ENCODE measurements at regions not wholly inside any gene's neighbourhood (a gene's known extent, or its start where the extent isn't known, plus 50 kb on each side); places are given as distances from the start of the nearest gene placed in this dataset.

DNA sequence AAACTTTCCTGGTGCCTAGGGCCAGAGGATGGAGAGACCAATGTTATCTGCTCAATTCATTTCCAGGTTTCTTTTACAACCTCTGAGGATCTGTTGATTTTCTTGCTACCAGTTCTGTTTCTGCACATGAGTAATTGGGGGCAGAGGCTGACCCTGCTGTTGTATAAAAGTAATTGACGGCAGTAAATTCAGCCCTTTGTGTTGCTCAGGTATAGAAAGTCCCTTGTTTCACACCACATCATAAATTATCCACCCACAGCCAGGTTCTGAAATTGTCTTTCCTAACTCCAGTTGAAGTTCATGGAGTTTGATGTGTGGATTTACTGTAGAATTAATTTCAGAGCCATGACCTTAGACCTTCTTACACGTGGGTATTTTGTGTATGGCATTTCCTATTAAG is 107.4 kb upstream of the GRIK2 start:
- DNase-seq (ENCODE audit: insufficient read length, low spot score) (no peak), FAIRE-seq (no peak)

DNA sequence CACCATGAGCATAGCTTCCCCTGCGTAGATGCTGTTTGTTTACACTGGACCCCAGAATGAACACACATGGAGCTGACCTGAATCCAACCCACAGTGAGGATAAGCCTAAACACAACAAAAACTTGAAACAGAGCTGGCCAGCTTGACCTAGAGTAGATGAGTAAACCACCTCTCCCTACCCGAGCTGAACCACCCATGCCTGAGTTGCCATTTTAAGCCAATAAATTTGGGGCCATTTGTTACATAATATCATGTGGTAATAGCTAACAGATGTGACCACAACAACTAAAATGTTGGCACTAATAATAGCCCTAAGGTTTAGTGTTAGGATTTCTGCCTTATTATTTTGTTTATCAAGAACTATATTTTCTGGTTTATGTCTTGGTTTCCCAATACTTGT is 103.2 kb upstream of the GRIK2 start:
- FAIRE-seq (no peak), DNase-seq (ENCODE audit: insufficient read length, low spot score) (no peak)

GRCh38 chr6:101294051-101294638 is 99.4 kb upstream of the GRIK2 start:
- FAIRE-seq, result no peak

DNA sequence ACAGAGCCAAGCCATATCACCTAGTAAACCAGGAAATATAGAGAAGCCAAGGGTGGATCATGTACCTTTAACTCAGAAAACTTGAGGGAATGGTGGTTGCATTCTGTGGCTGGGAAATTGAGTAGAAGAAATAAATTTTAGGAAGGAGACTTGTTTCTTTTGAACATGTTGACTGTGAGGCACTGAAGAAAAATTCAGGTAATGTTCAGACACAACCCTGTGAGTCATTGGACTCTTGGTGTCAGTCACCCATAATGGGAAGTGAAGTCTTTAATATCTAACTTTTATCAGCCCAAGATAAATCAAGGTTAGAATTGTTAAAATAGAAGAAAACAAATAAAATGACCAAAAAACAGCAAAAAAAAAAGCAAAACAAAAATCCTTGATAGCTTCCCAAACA is 98.8 kb upstream of the GRIK2 start:
- DNase-seq (ENCODE audit: insufficient read length, low spot score), result no peak
- FAIRE-seq, result no peak

More at GRCh38 chr6:101294051-101294638, 99.4 kb upstream of the GRIK2 start:
- no peak for DNase-seq (ENCODE audit: insufficient read length, low spot score)

DNA sequence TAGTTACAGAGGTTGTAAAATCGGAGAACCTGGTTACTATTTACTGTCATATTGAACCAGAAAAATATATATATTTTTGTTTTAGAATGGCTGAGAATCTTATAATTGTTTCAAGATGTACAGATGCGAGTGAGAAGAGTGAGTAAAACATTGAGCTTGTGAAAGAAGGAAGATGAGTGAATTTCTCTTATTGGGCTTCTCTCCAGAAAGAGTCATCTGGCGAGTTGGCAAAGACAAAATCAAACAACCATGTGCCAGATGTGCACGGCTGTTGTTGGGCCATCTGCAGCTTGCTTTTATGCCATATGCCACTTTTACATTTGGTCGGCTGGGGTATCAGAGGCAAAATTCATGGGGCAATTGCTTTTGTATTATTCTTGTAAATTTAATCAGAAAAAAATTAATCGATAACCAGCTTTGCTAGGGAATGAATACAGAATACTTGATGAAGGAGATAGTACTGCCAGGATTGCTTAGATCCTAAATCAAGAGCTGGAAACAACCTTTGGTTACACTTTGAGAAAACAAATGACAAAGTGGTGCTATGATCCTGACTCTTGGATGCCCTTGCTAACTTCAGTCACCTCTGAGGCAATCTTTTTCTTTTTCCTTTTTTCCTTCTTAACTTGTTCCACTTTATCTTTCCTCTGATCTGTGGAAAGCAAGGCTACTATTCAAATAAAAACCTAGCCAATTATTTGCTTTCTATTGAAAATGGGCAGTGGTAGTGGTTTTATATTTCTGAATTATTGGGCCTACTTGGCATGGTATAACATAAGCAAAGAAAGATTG is 97.1 kb upstream of the GRIK2 start:
- DNase-seq (ENCODE audit: insufficient read length, low spot score), result no peak
- FAIRE-seq, result no peak

DNA sequence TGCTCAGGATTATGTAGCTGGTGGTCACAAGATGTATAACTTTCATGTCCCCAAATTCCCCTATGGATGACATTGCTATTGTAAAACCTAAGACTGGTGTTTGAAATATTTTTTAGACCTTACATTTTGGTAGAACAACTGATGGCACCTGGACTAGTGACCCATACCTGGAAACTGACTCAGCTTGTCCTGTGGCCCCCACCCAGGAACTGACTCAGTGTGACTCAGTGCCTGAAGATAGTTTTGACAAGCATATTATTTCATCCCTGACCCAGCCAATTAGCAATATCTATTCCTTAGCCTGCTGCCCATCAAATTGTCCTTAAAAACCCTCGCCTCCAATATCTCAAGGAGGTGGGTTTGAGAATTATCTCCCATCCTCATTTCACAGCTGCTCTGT is 90.9 kb upstream of the GRIK2 start:
- FAIRE-seq, result no peak
- no peak for DNase-seq (ENCODE audit: insufficient read length, low spot score)

GRCh38 chr6:101303495-101303894 is 90.0 kb upstream of the GRIK2 start:
- FAIRE-seq, result no peak

GRCh38 chr6:101312652-101313051 is 80.9 kb upstream of the GRIK2 start:
- DNase-seq (ENCODE audit: insufficient read length, low spot score), result no peak
- FAIRE-seq, result no peak

More at GRCh38 chr6:101303495-101303894, 90.0 kb upstream of the GRIK2 start:
- DNase-seq (ENCODE audit: insufficient read length, low spot score), result no peak

DNA sequence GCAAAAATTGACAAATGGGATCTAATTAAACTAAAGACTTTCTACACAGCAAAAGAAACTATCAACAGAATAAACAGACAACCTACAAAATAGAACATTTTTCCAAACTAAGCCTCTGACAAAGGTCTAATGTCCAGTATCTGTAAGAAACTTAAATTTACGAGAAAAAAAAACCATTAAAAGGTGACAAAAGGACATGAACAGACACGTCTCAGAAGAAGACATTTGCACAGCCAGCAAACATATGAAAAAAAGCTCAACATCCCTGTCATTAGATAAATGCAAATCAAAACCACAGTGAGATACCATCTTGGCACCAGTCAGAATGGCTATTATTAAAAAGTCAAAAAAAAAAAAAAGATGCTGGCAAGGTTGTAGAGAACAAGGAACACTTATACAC is 70.6 kb upstream of the GRIK2 start:
- DNase-seq (ENCODE audit: insufficient read length, low spot score) (no peak), FAIRE-seq (no peak)

DNA sequence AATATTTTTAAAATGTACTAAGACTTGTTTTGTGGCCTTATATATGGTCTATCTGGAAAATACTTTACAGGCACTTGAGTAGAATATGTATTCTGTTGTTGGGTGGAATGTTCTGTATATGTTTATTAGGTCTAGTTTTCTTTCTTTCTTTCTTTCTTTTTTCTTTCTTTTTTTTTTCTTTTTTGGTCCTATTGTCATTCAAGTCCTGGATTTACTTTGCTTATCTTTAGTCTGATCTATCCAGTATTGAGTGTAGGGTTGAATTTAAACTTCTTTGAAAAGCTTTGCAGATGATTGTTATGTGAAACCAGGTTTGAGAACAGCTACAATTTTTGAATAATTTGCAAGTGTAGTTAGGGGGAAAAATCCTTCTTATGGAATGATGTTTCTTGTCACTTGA is 67.1 kb upstream of the GRIK2 start:
- DNase-seq (ENCODE audit: insufficient read length, low spot score), result no peak
- FAIRE-seq, result no peak

GRCh38 chr6:101341926-101342325 is 51.6 kb upstream of the GRIK2 start:
- FAIRE-seq (no peak), DNase-seq (ENCODE audit: insufficient read length, low spot score) (no peak)

All from HTR-8/SVneo (cell line).